HUES6 (cell line): ENCODE measurements at regions not wholly inside any gene's neighbourhood (a gene's known extent, or its start where the extent isn't known, plus 50 kb on each side); places are given as distances from the start of the nearest gene placed in this dataset.

Experiments used
- H3K27ac ChIP-seq: 2 replicates; pipeline ENCODE4 v1.7.0; 2013; ENCODE audit warnings: low read depth, mild to moderate bottlenecking, low read length, inconsistent platforms
- H3K27me3 ChIP-seq: 2 replicates; pipeline ENCODE4 v1.6.1; 2013; ENCODE audit warnings: low read length; ENCODE audit not compliant: control insufficient read depth, insufficient read depth
- H3K36me3 ChIP-seq: 2 replicates; pipeline ENCODE4 v1.6.1; 2013; ENCODE audit warnings: low read length; ENCODE audit not compliant: control insufficient read depth, insufficient read depth
- H3K4me1 ChIP-seq: 2 replicates; pipeline ENCODE4 v1.6.1; 2013; ENCODE audit warnings: low read length; ENCODE audit not compliant: control insufficient read depth, insufficient read depth
- H3K4me3 ChIP-seq: 2 replicates; pipeline ENCODE4 v1.5.1; 2013; ENCODE audit warnings: low read depth, low read length
- H3K9ac ChIP-seq: one replicate; pipeline ENCODE4 v1.6.1; 2013; ENCODE audit warnings: mild to moderate bottlenecking, low read length
- H3K9me3 ChIP-seq: 2 replicates; pipeline ENCODE4 v1.6.1; 2013; ENCODE audit warnings: low read depth, low read length; ENCODE audit not compliant: control insufficient read depth, insufficient read depth

DNA sequence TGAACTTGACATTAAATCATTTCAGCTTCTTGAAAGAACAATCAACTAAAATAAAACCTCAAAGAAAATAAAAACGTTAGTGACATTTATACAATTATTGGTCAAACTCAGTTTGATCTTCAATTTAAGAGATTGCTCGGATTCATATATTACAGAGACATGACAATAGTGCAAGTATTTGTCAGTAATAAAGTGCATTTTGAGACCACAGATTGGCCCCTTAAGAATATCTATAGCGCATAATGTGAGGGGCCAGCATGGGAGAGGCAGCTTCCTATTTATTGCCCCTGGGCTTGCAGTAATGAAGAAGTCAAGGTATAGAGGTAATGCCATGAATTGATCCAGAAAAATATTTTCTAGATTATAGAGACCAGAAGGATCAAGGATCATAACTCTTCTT, 552.3 kb downstream of the VRK1 start:
- Histone ChIP-seq H3K36me3 (no peaks in the 10 kb centered on the region), H3K27ac (no peak overlapping the region), H3K27me3 (no peaks in the 10 kb centered on the region), H3K4me3 (no peak overlapping the region), H3K4me1 (no peaks in the 10 kb centered on the region), H3K9ac (no peak overlapping the region), H3K9me3 (no peaks in the 10 kb centered on the region)

DNA sequence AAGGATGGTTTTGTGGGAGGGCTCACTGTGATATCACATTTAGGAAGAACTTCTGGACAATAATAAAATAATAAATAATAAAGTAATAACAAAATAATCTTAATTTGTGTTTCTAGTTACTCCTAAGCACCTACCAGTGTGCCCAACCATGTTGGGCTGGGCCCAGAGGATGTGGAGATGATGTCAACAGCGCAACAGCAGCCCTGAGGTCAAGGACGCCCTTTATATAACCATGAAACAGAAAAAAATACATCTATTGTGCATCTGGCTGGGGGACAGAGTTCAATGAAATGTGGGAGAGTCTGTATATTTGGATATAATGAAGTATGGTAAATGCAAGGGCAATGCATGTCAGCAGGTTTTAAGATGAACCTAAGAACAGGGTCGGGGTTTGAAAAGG, 552.8 kb downstream of the VRK1 start:
- Histone ChIP-seq H3K36me3 (no peaks in the 10 kb centered on the region), H3K27me3 (no peaks in the 10 kb centered on the region)

GRCh38 chr14:97350415-97350814, 553.2 kb downstream of the VRK1 start:
- H3K9me3 ChIP-seq: no peaks in the 10 kb centered on the region
- no peak overlapping the region for H3K4me3 ChIP-seq
- no peak overlapping the region for H3K27ac ChIP-seq
- no peaks in the 10 kb centered on the region for H3K4me1 ChIP-seq
- no peaks in the 10 kb centered on the region for H3K36me3 ChIP-seq
- no peaks in the 10 kb centered on the region for H3K27me3 ChIP-seq
- no peak overlapping the region for H3K9ac ChIP-seq

More for the DNA sequence above, 552.8 kb downstream of the VRK1 start:
- Histone ChIP-seq H3K9me3 (no peaks in the 10 kb centered on the region), H3K4me3 (no peak overlapping the region), H3K27ac (no peak overlapping the region), H3K9ac (no peak overlapping the region), H3K4me1 (no peaks in the 10 kb centered on the region)

DNA sequence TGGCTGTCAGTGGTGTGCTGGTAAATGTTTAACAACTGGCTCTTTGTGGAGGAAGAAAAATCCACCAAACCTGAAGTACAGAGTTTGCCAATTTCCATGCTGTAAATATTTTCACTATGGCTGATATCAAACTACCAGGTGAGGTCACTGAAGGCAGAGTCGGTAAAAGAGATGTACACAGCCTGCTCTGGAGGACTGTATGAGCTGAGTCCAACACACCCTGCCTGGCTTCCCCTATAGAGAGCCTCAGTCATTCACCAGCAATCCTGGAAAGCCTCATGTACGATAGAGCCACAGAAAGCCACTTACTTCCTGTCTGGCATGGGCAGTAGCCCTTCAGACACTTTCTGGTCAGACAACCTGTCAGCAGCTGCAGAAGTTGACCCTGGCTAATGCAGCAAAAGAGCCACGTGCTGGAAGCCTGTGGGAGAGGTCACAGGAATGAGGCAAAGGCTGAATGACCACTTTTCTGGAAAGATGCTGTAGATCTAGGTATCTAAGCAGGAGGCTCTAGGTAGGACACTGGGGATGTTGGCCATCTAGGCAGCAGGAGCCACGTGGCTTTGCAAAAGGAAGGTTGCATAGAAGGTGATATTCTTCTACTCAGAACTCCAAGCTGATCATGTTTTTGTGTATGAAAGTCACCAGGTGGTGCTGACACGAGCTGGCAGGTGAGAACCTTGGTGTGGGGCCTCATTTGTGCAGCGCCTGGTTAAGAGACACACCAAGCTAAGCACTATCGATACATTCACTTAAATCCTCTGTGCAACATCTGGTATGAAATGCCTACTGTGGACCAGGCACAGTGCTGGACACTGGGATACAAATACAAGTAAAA, 553.9 kb downstream of the VRK1 start:
- Histone ChIP-seq H3K9me3 (no peaks in the 10 kb centered on the region), H3K36me3 (no peaks in the 10 kb centered on the region), H3K9ac (no peak overlapping the region), H3K27ac (no peak overlapping the region), H3K4me1 (no peaks in the 10 kb centered on the region), H3K27me3 (no peaks in the 10 kb centered on the region), H3K4me3 (no peak overlapping the region)

DNA sequence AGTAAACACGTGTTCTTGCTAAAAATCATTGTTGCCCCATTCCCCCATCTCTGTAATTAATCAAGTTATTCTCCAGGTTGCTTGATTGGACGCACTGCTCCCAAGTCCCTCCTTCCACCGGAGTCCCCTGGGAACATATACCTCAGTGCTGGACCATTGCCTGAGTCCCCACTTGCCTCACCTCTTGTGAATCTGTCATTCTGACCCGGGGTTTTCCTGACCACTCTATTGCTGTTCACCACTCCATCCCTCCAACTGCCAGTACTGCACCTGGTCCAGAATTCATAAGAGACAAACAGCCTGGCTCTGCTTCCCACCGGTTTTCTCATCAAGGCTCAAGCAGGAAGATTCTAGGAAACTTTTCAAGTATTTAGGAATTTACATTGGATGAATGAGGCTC, 555.9 kb downstream of the VRK1 start:
- no peaks in the 10 kb centered on the region for H3K4me1 ChIP-seq
- H3K9me3 ChIP-seq: no peaks in the 10 kb centered on the region
- H3K27ac ChIP-seq: no peak overlapping the region
- H3K9ac ChIP-seq: no peak overlapping the region
- H3K36me3 ChIP-seq: no peaks in the 10 kb centered on the region
- H3K27me3 ChIP-seq: no peaks in the 10 kb centered on the region
- H3K4me3 ChIP-seq: no peak overlapping the region

DNA sequence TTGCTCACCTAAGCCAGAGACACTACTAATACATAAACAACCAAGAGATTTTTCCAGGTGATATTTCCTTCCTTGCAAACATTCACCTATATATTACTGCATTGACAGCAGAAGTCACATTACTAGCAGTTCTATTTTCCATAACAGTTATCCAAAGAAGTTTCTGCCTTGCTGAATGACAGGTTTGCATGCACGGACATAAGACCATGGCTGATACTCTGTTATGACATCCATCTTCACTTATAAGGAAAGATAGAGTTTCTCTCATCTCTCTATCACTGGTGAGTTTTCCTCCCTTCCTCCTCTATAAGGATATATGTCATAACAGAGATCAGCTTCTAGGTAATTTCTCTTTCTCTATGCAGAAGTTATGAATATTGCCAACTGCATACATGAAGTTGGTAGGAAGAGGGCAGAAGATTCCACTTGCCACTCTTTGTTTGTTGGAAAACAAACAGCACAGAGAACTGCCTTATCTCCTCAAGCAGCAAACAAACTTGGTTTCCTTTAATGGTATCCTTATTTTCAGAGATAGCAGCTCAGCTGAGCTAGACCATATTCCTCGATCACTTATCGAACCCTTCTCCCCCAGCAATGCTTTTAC, 557.0 kb downstream of the VRK1 start:
- Histone ChIP-seq H3K9ac (no peak overlapping the region), H3K4me1 (no peaks in the 10 kb centered on the region), H3K27ac (no peak overlapping the region), H3K4me3 (no peak overlapping the region), H3K36me3 (no peaks in the 10 kb centered on the region), H3K9me3 (no peaks in the 10 kb centered on the region), H3K27me3 (peaks cover 3% of the 10 kb centered on the region; the same call in 1 of the 2 replicates)

GRCh38 chr14:97359341-97359740, 562.2 kb downstream of the VRK1 start:
- Histone ChIP-seq H3K4me1 (no peaks in the 10 kb centered on the region), H3K36me3 (no peaks in the 10 kb centered on the region), H3K9me3 (no peaks in the 10 kb centered on the region), H3K9ac (no peak overlapping the region), H3K27ac (no peak overlapping the region), H3K27me3 (peaks cover 3% of the 10 kb centered on the region; the same call in 1 of the 2 replicates), H3K4me3 (no peak overlapping the region)

GRCh38 chr14:97361181-97361580, 564.0 kb downstream of the VRK1 start:
- Histone ChIP-seq H3K9ac (no peak overlapping the region), H3K4me1 (peaks cover 5% of the 10 kb centered on the region; the same call in 1 of the 2 replicates), H3K27ac (no peak overlapping the region), H3K36me3 (no peaks in the 10 kb centered on the region), H3K4me3 (no peak overlapping the region), H3K9me3 (no peaks in the 10 kb centered on the region), H3K27me3 (peaks cover 3% of the 10 kb centered on the region; the same call in 1 of the 2 replicates)

- H3K9me3 ChIP-seq: no peaks in the 10 kb centered on the region
- no peaks in the 10 kb centered on the region for H3K36me3 ChIP-seq
- no peak overlapping the region for H3K4me3 ChIP-seq
- H3K27me3 ChIP-seq: peaks cover 3% of the 10 kb centered on the region; the same call in 1 of the 2 replicates
- no peak overlapping the region for H3K9ac ChIP-seq
- peaks cover 10% of the 10 kb centered on the region; the same call in 1 of the 2 replicates for H3K4me1 ChIP-seq
- no peak overlapping the region for H3K27ac ChIP-seq
Observed at GRCh38 chr14:97361958-97362357, 564.8 kb downstream of the VRK1 start.

- Histone ChIP-seq H3K36me3 (no peaks in the 10 kb centered on the region), H3K9ac (no peak overlapping the region), H3K4me3 (no peak overlapping the region), H3K27me3 (no peaks in the 10 kb centered on the region), H3K9me3 (peaks cover 2% of the 10 kb centered on the region; the same call in 1 of the 2 replicates), H3K27ac (no peak overlapping the region), H3K4me1 (peaks cover 10% of the 10 kb centered on the region; the same call in 1 of the 2 replicates)
Observed at GRCh38 chr14:97366400-97366799, 569.2 kb downstream of the VRK1 start.

DNA sequence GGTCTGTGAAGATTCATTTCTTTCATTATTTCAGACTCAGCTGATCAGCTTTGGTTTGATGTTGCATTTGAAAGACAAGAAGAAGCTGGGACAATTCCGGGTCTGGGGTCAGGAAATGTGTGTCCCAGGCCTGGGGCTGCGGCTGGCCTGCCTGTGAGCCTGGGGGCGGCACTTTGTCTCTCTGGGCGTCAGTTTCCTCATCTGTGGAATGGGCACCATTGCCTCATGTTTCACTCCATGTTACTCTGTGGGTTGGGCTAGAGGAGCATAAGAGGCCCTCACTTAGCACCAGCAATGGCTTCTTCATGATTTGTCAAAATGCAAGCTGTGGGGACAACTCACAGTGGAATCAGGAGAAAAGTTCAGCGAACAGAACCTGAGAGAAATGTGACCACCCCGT, 570.1 kb downstream of the VRK1 start:
- Histone ChIP-seq H3K9ac (no peak overlapping the region), H3K4me3 (no peak overlapping the region), H3K4me1 (peaks cover 10% of the 10 kb centered on the region; the same call in 1 of the 2 replicates), H3K27ac (no peak overlapping the region), H3K36me3 (no peaks in the 10 kb centered on the region), H3K9me3 (peaks cover 2% of the 10 kb centered on the region; the same call in 1 of the 2 replicates), H3K27me3 (no peaks in the 10 kb centered on the region)
